Colonic mucosa (tissue), 4 donors: ENCODE measurements at regions not wholly inside any gene's neighbourhood (a gene's known extent, or its start where the extent isn't known, plus 50 kb on each side); places are given as distances from the start of the nearest gene placed in this dataset.

Experiments
- DNase-seq: peaks from one replicate; pipeline ENCODE4 v3.0.0-alpha.2; 2020
- H3K27ac ChIP-seq: fragments of 200-600 bp; one replicate; pipeline ENCODE4 v1.8.0; 2021
- H3K27me3 ChIP-seq: fragments of 200-600 bp; one replicate; pipeline ENCODE4 v1.8.0; 2021
- H3K36me3 ChIP-seq: fragments of 200-600 bp; one replicate; pipeline ENCODE4 v1.8.0; 2021
- H3K4me1 ChIP-seq: fragments of 200-600 bp; one replicate; pipeline ENCODE4 v1.8.0; 2021; ENCODE audit warnings: mild to moderate bottlenecking
- H3K4me3 ChIP-seq: fragments of 200-600 bp; one replicate; pipeline ENCODE4 v1.8.0; 2021
- H3K9ac ChIP-seq, 2 donors: one replicate each; pipeline ENCODE4 v1.7.0; 2013; ENCODE audit warnings: control low read depth in 2 of 2, low read depth in 2 of 2, low read length in 2 of 2
- H3K9me3 ChIP-seq: fragments of 200-600 bp; one replicate; pipeline ENCODE4 v1.8.0; 2021
- intact Hi-C: fragments of 100-400 bp; cut with DNase I; formaldehyde crosslinking; loops from one replicate; pipeline ENCODE4 v1.14.1; 2022
- TF ChIP-seq, protein P1 (sequence below): fragments of 200-600 bp; IDR thresholded peaks from one replicate; pipeline ENCODE4 v1.8.0; 2022; ENCODE audit warnings: antibody characterized with exemption, mild to moderate bottlenecking
- donor health status: healthy.
- donor health status: DM: no; HTN: no; CAD: no.
- donor health status: DM: no; HTN: no; CAD: no.

DNA sequence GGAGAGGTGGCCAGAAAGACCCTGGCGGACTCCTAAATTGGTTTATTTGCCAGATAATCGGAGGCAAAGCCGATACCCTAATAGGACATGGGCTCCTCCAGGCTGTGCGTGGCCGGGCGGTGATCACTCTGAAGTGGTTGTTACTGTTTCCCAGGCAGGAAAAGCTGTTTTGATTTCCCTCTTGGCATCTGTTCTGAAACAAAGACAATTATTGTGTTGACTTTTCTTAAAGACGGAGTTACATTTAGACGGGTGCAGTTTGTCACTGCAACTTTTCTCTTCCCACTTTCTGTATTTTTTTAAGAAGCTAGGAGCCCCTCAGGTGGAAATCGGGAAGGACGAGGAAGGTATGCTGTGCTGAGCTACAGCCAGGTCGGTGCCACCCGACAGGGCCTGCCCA lies 1288.4 kb downstream of the BRD1 start:
- no peak overlapping the region for H3K27ac ChIP-seq
- H3K4me3 ChIP-seq, result no peak overlapping the region
- TF ChIP-seq, protein P1, sequence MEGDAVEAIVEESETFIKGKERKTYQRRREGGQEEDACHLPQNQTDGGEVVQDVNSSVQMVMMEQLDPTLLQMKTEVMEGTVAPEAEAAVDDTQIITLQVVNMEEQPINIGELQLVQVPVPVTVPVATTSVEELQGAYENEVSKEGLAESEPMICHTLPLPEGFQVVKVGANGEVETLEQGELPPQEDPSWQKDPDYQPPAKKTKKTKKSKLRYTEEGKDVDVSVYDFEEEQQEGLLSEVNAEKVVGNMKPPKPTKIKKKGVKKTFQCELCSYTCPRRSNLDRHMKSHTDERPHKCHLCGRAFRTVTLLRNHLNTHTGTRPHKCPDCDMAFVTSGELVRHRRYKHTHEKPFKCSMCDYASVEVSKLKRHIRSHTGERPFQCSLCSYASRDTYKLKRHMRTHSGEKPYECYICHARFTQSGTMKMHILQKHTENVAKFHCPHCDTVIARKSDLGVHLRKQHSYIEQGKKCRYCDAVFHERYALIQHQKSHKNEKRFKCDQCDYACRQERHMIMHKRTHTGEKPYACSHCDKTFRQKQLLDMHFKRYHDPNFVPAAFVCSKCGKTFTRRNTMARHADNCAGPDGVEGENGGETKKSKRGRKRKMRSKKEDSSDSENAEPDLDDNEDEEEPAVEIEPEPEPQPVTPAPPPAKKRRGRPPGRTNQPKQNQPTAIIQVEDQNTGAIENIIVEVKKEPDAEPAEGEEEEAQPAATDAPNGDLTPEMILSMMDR, result no peak
- no peak overlapping the region for H3K9ac ChIP-seq
- H3K9me3 ChIP-seq, result no peaks in the 10 kb centered on the region
- intact Hi-C loops, result no loop called here
- no peaks in the 10 kb centered on the region for H3K27me3 ChIP-seq
- H3K36me3 ChIP-seq, result no peaks in the 10 kb centered on the region
- no peaks in the 10 kb centered on the region for H3K4me1 ChIP-seq
- no peak for DNase-seq

DNA sequence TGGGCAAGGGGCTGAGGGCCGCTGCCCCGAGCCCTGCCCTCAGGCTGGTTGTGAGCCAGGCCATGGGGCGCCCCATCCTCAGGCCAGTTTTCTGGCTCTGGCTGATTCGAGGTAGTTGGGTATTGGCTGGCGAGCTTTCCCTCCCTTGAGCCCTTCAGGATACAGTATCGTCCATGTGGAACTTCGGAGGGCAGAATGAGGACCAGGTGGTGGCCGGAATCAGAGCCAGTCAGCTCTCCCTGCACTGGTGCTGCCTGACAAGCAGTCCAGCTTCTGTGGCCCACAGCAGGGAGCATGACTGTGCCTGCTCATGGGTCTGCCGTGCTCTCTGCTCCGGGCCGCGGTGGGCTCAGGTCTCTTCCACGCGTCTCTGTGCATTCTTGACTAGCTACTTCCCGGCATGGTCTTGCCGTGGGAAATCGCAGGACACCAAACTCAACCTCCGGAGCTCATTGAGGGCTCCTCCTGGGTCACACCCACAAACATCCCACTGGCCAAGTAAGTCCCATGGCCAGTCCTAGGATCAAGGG lies 1289.3 kb downstream of the BRD1 start:
- DNase-seq, result no peak
- H3K27ac ChIP-seq, result no peak overlapping the region
- TF ChIP-seq, protein P1, result no peak
- H3K4me3 ChIP-seq, result no peak overlapping the region
- no peaks in the 10 kb centered on the region for H3K9me3 ChIP-seq
- H3K27me3 ChIP-seq, result no peaks in the 10 kb centered on the region
- no peak overlapping the region for H3K9ac ChIP-seq
- intact Hi-C loops, result no loop called here
- H3K4me1 ChIP-seq, result no peaks in the 10 kb centered on the region
- H3K36me3 ChIP-seq, result no peaks in the 10 kb centered on the region

DNA sequence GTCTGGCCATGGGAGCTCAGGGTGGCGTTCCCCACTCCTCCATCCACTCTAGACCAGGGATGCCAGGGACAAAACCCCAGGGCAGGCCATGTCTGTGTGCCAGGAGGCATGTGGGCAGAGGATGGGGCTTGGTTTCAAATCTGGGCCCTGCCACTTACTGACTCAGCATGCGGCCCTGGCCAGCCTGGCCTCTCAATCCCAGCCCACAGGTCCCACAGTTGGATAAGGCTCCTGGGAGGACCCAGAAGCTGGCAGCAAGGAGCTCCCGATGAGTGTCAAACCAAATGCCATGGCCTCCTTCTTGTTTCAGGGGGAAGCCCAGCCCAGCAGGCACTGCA lies 1290.4 kb downstream of the BRD1 start:
- Histone ChIP-seq H3K36me3 (no peaks in the 10 kb centered on the region), H3K9me3 (no peaks in the 10 kb centered on the region), H3K4me3 (no peak overlapping the region), H3K27ac (no peak overlapping the region), H3K9ac (no peak overlapping the region), H3K4me1 (no peaks in the 10 kb centered on the region), H3K27me3 (no peaks in the 10 kb centered on the region)
- TF ChIP-seq, protein P1, result no peak
- no peak for DNase-seq
- intact Hi-C loops, result no loop called here

DNA sequence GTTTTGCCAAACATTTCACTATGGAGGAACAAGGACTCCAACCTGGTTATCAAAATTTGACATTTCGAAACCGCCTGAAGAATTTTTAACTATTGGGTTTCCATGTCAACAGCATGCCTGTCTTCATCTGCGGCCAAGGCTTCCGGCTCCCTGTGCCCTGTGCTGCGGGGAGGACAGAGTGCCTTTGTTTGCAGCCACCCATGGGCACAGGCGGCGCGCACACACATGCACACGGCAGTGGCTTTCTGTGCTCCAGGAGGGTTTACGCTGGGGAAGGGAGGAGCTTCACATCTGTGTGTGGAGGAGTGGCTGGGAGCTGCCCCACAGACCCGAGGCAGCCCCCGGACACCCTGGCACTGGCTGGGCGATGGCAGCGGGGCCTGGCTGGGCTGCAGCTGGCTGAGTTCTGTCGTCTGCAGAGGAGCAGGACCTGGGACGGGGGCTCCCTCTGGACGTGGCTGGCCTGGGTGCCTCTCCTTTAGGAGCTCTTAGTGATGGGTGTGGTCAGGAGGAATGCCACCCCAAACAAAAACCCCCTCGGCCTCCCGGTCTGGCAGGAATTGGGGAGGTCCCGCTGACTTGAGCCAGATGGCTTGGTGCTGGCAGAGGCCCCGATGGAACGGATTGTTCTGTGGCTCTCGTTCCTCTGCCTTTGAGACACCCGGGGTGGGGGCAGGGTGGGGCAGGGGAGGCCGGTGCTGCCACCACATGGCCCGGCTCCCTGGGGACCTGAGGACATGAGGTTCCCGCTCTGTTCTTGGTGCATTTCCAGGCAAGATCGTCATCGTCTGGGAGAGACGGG lies 1290.9 kb downstream of the BRD1 start:
- no peak overlapping the region for H3K9ac ChIP-seq
- no peak overlapping the region for H3K4me3 ChIP-seq
- no peaks in the 10 kb centered on the region for H3K4me1 ChIP-seq
- intact Hi-C loops, result no loop called here
- no peak for DNase-seq
- H3K27me3 ChIP-seq, result no peaks in the 10 kb centered on the region
- no peaks in the 10 kb centered on the region for H3K36me3 ChIP-seq
- TF ChIP-seq, protein P1, result no peak
- no peak overlapping the region for H3K27ac ChIP-seq
- H3K9me3 ChIP-seq, result no peaks in the 10 kb centered on the region

DNA sequence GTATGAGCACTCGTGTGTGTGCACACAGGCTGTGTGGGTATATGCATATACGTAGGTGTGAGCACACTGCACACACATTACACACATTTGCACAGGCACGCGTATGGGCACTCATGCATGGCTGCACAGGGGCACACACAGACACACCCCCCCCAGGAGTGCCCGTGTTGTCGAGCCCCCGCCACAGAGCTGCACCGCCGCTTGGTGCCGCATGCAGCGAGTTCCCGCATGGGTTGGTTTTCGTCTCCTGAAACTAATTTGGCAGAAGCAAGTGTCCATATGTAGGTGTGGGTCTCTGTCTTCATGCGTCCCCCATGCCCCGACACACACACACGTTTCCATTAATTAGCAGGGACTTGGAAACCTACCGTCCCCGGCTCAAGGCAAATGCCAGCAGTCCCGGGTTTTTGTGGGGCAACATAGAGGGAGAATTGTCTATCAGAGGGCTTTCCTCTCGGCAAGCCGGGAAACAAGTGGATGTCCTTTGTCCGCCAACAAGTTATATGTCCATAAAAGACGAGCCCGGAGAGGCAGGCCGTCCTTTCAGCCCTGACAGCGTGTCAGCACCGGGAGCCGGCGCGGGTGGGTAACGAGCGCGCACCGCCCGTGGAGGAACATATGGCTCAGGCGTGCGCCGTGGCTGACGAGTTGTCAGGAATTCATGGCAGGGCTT lies 1291.7 kb downstream of the BRD1 start:
- intact Hi-C loops, result no loop called here
- Histone ChIP-seq H3K9me3 (no peaks in the 10 kb centered on the region), H3K9ac (no peak overlapping the region), H3K4me3 (no peak overlapping the region), H3K36me3 (no peaks in the 10 kb centered on the region), H3K27ac (no peak overlapping the region), H3K27me3 (no peaks in the 10 kb centered on the region), H3K4me1 (no peaks in the 10 kb centered on the region)
- no peak for DNase-seq
- TF ChIP-seq, protein P1, result no peak
